H1 (cell line): ENCODE measurements at regions not wholly inside any gene's neighbourhood (a gene's known extent, or its start where the extent isn't known, plus 50 kb on each side); places are given as distances from the start of the nearest gene placed in this dataset.

Source experiments
- CBX5 ChIP-seq: fragments of 300-800, 300-1000 bp; sonication (generic); IDR thresholded peaks from 2 replicates; pipeline ENCODE4 v1.7.1; 2016; ENCODE audit warnings: antibody characterized with exemption, low read length, low read depth
- CHD1 ChIP-seq: IDR thresholded peaks from 2 replicates; pipeline ENCODE4 v1.6.1; 2012; ENCODE audit warnings: low read depth, low read length, improper control_type of control experiment
- FOSL1 ChIP-seq: IDR thresholded peaks from 2 replicates; pipeline ENCODE4 v1.6.1; 2011; ENCODE audit warnings: mild to moderate bottlenecking, low read depth, low read length, moderate library complexity; ENCODE audit not compliant: insufficient read depth
- NRF1 ChIP-seq: IDR thresholded peaks from 2 replicates; pipeline ENCODE4 v1.6.1; 2011; ENCODE audit warnings: mild to moderate bottlenecking, low read depth, low read length, improper control_type of control experiment

DNA sequence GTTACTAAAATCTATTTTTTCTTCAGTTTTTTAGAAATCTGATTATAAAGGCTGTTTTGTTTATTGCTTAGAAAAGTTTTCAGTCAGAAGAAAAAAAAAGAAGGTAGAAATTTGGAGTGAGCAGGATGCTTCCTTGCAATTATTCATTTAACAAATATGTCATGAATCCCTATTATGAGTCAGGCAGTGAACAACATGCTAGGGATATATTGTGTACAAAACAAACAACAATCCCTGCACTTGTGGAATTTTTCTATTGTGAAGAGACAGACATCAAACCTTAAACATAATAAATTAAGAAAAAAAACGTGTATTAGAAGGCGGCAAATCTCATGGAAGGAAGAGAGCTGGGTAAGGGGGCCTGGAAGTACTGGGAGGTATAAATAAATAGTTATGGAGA is 664.1 kb upstream of the CAMK1G start (continued):
- TF ChIP-seq CBX5 (no peak), FOSL1 (no peak), NRF1 (no peak), CHD1 (no peak)
- TF ChIP-seq, all 59 proteins: peak for 0
